KMS-11 (cell line): ENCODE measurements at regions not wholly inside any gene's neighbourhood (a gene's known extent, or its start where the extent isn't known, plus 50 kb on each side); places are given as distances from the start of the nearest gene placed in this dataset.

ENCODE experiments used
- H2AFZ ChIP-seq: fragments of 200-600 bp; sonication (generic); 2 replicates; pipeline ENCODE4 v1.6.1; 2016; ENCODE audit warnings: antibody characterized with exemption, mixed run types, low read depth
- H3K27ac ChIP-seq: fragments of 200-600 bp; sonication (generic); 2 replicates; pipeline ENCODE4 v1.6.1; 2016; ENCODE audit warnings: mild to moderate bottlenecking, mixed run types
- H3K27me3 ChIP-seq: fragments of 200-600 bp; sonication (generic); 2 replicates; pipeline ENCODE4 v1.6.1; 2017; ENCODE audit warnings: mild to moderate bottlenecking, low read depth, mixed run types, moderate library complexity; ENCODE audit not compliant: insufficient read depth
- H3K36me3 ChIP-seq: fragments of 200-600 bp; sonication (generic); 2 replicates; pipeline ENCODE4 v1.6.1; 2017; ENCODE audit warnings: mild to moderate bottlenecking, mixed run types; ENCODE audit not compliant: insufficient read depth
- H3K4me1 ChIP-seq: fragments of 200-600 bp; sonication (generic); 2 replicates; pipeline ENCODE4 v1.6.1; 2016; ENCODE audit warnings: mild to moderate bottlenecking, low read depth, mixed run types; ENCODE audit not compliant: poor library complexity, severe bottlenecking
- H3K4me2 ChIP-seq: fragments of 200-600 bp; sonication (generic); 2 replicates; pipeline ENCODE4 v1.7.0; 2016; ENCODE audit warnings: mild to moderate bottlenecking, mixed run types
- H3K4me3 ChIP-seq: fragments of 200-600 bp; sonication (generic); IDR thresholded peaks from 2 replicates; pipeline ENCODE4 v1.6.1; 2017; ENCODE audit warnings: low read depth, low read length, mixed read lengths; ENCODE audit not compliant: insufficient read depth
- H3K79me2 ChIP-seq: fragments of 200-600 bp; sonication (generic); 2 replicates; pipeline ENCODE4 v1.6.1; 2016; ENCODE audit warnings: low read depth, mixed run types; ENCODE audit not compliant: insufficient read depth
- H3K9ac ChIP-seq: fragments of 200-600 bp; sonication (generic); 2 replicates; pipeline ENCODE4 v1.6.1; 2016; ENCODE audit warnings: mild to moderate bottlenecking, mixed run types
- H4K20me1 ChIP-seq: fragments of 200-600 bp; sonication (generic); 2 replicates; pipeline ENCODE4 v1.6.1; 2016; ENCODE audit warnings: mild to moderate bottlenecking, mixed run types; ENCODE audit not compliant: insufficient read depth
- CTCF ChIP-seq: fragments of 200-600 bp; sonication (generic); conservative IDR thresholded peaks from 2 replicates; pipeline ENCODE4 v1.6.1; 2017; ENCODE audit warnings: low read depth, mild to moderate bottlenecking, antibody characterized with exemption, low read length, moderate library complexity, mixed read lengths

GRCh38 chr4:33649471-33649870, 2594.8 kb downstream of the ARAP2 start:
- Histone ChIP-seq H3K36me3 (no peaks in the 10 kb centered on the region), H3K9ac (no peak overlapping the region), H3K4me1 (no peaks in the 10 kb centered on the region), H3K27ac (no peak overlapping the region), H3K4me3 (no peak overlapping the region), H3K27me3 (no peaks in the 10 kb centered on the region), H3K4me2 (no peak overlapping the region), H4K20me1 (no peaks in the 10 kb centered on the region), H2AFZ (no peak overlapping the region), H3K79me2 (no peaks in the 10 kb centered on the region)
- TF ChIP-seq CTCF, result no peak

DNA sequence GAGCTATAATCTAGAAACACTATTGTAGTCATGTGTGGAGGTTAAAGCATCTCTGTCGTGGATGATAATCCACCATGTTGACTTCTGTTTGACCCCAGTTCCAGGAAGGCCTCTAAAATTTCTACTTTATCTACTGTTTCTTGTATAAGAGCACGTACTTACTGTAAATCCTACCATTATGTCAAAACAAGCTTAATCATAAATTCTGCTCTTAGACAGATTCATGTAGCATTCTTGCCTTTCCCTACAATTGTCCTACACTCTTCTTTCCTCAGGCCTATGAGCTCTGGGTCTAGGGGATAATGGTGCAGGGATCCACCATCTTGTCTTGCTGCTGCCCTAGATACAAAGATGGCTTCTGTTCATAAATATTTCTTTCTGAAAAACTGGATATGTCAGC, 2594.3 kb downstream of the ARAP2 start:
- Histone ChIP-seq H4K20me1 (no peaks in the 10 kb centered on the region), H3K4me2 (no peak overlapping the region), H3K79me2 (no peaks in the 10 kb centered on the region)

DNA sequence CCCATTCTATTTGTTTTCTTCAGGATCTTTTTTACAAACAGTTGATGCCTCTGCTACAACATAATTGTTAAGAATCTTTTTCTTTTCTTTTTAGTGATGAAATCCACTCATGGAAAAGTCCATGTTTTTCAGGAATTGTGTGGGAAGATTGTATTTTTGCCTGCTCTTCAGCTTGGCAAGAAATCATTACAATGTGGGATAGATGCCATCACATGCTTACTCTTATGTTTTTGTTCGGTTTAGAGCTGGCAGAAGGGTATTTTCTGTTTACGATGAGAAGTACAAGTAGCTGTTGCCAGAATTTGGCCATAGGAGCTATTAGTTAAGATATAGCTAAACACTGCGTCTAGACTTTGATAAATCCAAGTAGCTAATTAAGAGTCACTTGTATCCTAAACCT, 2585.3 kb downstream of the ARAP2 start:
- H3K79me2 ChIP-seq, result no peaks in the 10 kb centered on the region
- H3K4me2 ChIP-seq, result no peak overlapping the region
- H3K4me3 ChIP-seq, result no peak overlapping the region
- no peaks in the 10 kb centered on the region for H3K27me3 ChIP-seq
- no peaks in the 10 kb centered on the region for H3K4me1 ChIP-seq
- no peaks in the 10 kb centered on the region for H3K36me3 ChIP-seq
- no peaks in the 10 kb centered on the region for H4K20me1 ChIP-seq
- no peak overlapping the region for H3K9ac ChIP-seq
- no peak overlapping the region for H2AFZ ChIP-seq
- no peak for TF ChIP-seq CTCF
- no peak overlapping the region for H3K27ac ChIP-seq

More for the DNA sequence above, 2594.3 kb downstream of the ARAP2 start:
- Histone ChIP-seq H2AFZ (no peak overlapping the region), H3K4me3 (no peak overlapping the region), H3K4me1 (no peaks in the 10 kb centered on the region), H3K9ac (no peak overlapping the region), H3K27ac (no peak overlapping the region), H3K27me3 (no peaks in the 10 kb centered on the region), H3K36me3 (no peaks in the 10 kb centered on the region)
- no peak for TF ChIP-seq CTCF

DNA sequence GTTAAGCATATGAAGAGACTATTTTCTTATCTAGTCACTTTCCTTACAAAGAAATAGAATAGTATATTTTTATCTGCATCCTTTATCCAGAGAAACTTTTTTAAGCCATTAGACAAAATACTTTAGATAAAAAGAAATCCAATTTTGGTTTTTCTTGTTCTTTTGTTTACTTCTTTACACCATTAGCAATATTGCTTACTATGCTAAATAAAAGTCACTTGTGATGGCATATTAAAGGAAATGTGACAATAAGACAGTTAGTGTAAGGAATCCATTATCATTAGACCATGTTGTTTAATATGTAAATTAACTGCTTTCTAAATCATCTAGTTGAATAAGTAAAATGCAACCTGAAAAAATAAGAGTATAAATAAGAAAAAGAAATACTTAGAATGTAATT, 2582.7 kb downstream of the ARAP2 start:
- Histone ChIP-seq H3K36me3 (no peaks in the 10 kb centered on the region), H3K4me1 (no peaks in the 10 kb centered on the region), H3K79me2 (no peaks in the 10 kb centered on the region), H3K27me3 (no peaks in the 10 kb centered on the region), H3K4me3 (no peak overlapping the region), H4K20me1 (no peaks in the 10 kb centered on the region), H3K9ac (no peak overlapping the region), H2AFZ (no peak overlapping the region), H3K27ac (no peak overlapping the region), H3K4me2 (no peak overlapping the region)
- no peak for TF ChIP-seq CTCF

DNA sequence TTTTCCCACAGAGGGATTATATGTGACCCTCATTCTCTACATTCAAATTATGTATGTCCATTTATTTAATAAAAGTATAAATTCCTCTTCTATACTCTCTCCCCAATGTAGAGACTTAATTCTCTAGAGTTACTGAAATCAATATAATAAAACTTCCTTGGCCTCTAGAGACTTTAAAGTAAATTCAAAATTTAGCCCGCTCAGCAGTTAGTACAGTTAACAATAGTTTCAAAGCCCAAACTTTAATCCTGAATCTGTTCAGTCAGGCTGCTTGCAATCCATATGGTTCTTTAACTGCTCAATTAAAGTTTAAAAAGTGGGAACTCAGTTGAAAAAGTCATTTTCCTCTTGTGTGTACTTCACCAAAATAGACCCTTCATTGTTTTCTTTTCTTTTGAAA, 2558.4 kb downstream of the ARAP2 start:
- H3K27ac ChIP-seq, result no peak overlapping the region
- no peaks in the 10 kb centered on the region for H3K79me2 ChIP-seq
- no peak overlapping the region for H3K9ac ChIP-seq
- H3K4me1 ChIP-seq, result no peaks in the 10 kb centered on the region
- H4K20me1 ChIP-seq, result no peaks in the 10 kb centered on the region
- no peaks in the 10 kb centered on the region for H3K36me3 ChIP-seq
- H2AFZ ChIP-seq, result no peak overlapping the region
- H3K4me3 ChIP-seq, result no peak overlapping the region
- H3K4me2 ChIP-seq, result no peak overlapping the region
- TF ChIP-seq CTCF, result no peak
- no peaks in the 10 kb centered on the region for H3K27me3 ChIP-seq
